OCI-LY7 (cell line): ENCODE measurements at regions not wholly inside any gene's neighbourhood (a gene's known extent, or its start where the extent isn't known, plus 50 kb on each side); places are given as distances from the start of the nearest gene placed in this dataset.

Source experiments
- EZH2phosphoT487 ChIP-seq: fragments of 200-600 bp; sonication (generic); IDR thresholded peaks from 2 replicates; pipeline ENCODE4 v1.6.1; 2018; ENCODE audit warnings: low read depth, borderline replicate concordance, mild to moderate bottlenecking, mixed run types, antibody characterized with exemption, low read length, moderate library complexity, mixed read lengths
- TF ChIP-seq, protein P1 (sequence below): fragments of 200-600 bp; sonication (generic); conservative IDR thresholded peaks from 2 replicates; pipeline ENCODE4 v1.5.1; 2014; ENCODE audit warnings: mild to moderate bottlenecking, antibody characterized with exemption, low read length, moderate library complexity, mixed read lengths

DNA sequence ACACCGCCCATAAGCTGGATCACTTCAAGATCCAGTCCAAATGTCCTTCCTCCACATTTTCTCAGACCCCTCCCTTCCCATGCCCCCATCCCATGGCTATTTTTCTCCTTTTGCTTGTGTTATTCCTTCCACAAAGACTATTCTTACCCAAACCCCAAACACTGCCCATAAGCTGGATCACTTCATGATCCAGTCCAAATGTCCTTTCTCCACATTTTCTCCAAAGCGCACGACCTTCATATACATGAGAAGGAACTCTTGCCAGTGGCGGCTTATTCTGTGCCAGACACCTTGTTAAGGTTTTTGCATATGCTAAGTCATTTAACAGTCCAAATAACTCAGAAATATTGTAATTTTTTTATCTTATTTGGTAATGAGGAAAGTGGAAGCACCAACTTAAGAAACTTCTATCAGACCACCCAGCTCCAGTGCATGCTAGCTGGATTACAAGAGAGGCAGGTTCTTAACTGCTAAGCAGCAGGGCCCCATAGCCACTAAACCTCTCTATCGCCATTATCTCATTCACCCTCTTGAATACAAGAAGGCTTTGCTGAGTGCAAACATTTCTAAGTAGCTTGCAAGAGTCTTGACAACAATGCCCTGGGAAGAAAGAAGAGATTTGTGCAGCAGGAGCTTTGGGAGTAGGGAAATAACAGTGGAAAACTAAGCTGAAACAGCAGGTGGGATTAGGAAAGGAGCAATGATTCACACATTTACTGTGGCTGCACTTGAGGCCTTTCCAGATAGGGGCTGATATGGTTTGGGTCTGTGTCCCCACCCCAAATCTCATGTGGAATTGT is 428.2 kb upstream of the MAF start:
- TF ChIP-seq, protein P1, sequence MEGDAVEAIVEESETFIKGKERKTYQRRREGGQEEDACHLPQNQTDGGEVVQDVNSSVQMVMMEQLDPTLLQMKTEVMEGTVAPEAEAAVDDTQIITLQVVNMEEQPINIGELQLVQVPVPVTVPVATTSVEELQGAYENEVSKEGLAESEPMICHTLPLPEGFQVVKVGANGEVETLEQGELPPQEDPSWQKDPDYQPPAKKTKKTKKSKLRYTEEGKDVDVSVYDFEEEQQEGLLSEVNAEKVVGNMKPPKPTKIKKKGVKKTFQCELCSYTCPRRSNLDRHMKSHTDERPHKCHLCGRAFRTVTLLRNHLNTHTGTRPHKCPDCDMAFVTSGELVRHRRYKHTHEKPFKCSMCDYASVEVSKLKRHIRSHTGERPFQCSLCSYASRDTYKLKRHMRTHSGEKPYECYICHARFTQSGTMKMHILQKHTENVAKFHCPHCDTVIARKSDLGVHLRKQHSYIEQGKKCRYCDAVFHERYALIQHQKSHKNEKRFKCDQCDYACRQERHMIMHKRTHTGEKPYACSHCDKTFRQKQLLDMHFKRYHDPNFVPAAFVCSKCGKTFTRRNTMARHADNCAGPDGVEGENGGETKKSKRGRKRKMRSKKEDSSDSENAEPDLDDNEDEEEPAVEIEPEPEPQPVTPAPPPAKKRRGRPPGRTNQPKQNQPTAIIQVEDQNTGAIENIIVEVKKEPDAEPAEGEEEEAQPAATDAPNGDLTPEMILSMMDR: no peak
- TF ChIP-seq EZH2phosphoT487: no peak
